ENCODE measurements at regions not wholly inside any gene's neighbourhood (a gene's known extent, or its start where the extent isn't known, plus 50 kb on each side); places are given as distances from the start of the nearest gene placed in this dataset.

- Histone ChIP-seq H3K79me1 (ENCODE audit: low read depth, low read length) (no peaks in the 10 kb centered on the region), H2BK15ac (ENCODE audit: low read length) (no peak overlapping the region), H2BK5ac (ENCODE audit: low read length) (no peak overlapping the region), H3K14ac (ENCODE audit: low read length) (no peak overlapping the region), H3K18ac (ENCODE audit: low read length) (no peak overlapping the region), H3K4me1 (ENCODE audit: control insufficient read depth in 2 of 2, insufficient read depth in 1 of 2, low read depth in 1 of 2, low read length in 2 of 2) (no peaks in the 10 kb centered on the region), H4K91ac (ENCODE audit: low read depth, low read length, poor library complexity) (no peak overlapping the region), H3K23ac (ENCODE audit: low read depth, low read length, poor library complexity) (no peak overlapping the region), H3K27me3 (ENCODE audit: control insufficient read depth in 3 of 3, insufficient read depth in 3 of 3, low read depth in 1 of 3, low read length in 3 of 3) (no peaks in the 10 kb centered on the region), H3K9me3 (replicated peaks in 1 of 2; ENCODE audit: control insufficient read depth in 2 of 2, insufficient read depth in 1 of 2, low read depth in 1 of 2, low read length in 2 of 2) (peaks cover 0 to 7% of the 10 kb centered on the region in 2 donors), H2BK120ac (ENCODE audit: low read depth, low read length) (no peak overlapping the region), H3K4me3 (ENCODE audit: low read length in 2 of 2) (no peak overlapping the region), H3K27ac (replicated peaks; ENCODE audit: low read length) (no peak overlapping the region), H2AFZ (ENCODE audit: low read length) (no peak overlapping the region), H3K4ac (ENCODE audit: low read length) (no peak overlapping the region), H4K8ac (ENCODE audit: low read depth, low read length) (no peak overlapping the region), H3K36me3 (replicated peaks in 1 of 2; ENCODE audit: control insufficient read depth in 2 of 2, insufficient read depth in 2 of 2, low read length in 2 of 2) (no peaks in the 10 kb centered on the region), H3K4me2 (ENCODE audit: insufficient read depth, low read length, poor library complexity, severe bottlenecking) (no peak overlapping the region), H2BK12ac (ENCODE audit: low read length) (no peak overlapping the region), H2AK5ac (ENCODE audit: low read depth, low read length) (no peak overlapping the region), H3K9ac (ENCODE audit: low read depth, low read length, poor library complexity) (no peak overlapping the region)
- DNase-seq (ENCODE audit: low spot score): no peak
Measured at GRCh38 chr12:126400831-126401230, 1335.6 kb downstream of the AACS start.

- no peak overlapping the region for H2BK5ac ChIP-seq (ENCODE audit: low read length)
- H3K4me2 ChIP-seq (ENCODE audit: insufficient read depth, low read length, poor library complexity, severe bottlenecking): no peak overlapping the region
- no peak overlapping the region for H3K4ac ChIP-seq (ENCODE audit: low read length)
- DNase-seq (ENCODE audit: low spot score): no peak
- no peak overlapping the region for H2AFZ ChIP-seq (ENCODE audit: low read length)
- H3K9ac ChIP-seq (ENCODE audit: low read depth, low read length, poor library complexity): no peak overlapping the region
- no peak overlapping the region for H2BK15ac ChIP-seq (ENCODE audit: low read length)
- H3K36me3 ChIP-seq (replicated peaks in 1 of 2; ENCODE audit: control insufficient read depth in 2 of 2, insufficient read depth in 2 of 2, low read length in 2 of 2): no peaks in the 10 kb centered on the region
- no CpG with 5 or more reads among the region's 5 CpGs for WGBS, 2 donors (ENCODE audit: extremely low coverage in 2 of 2, insufficient read length in 2 of 2, insufficient replicate concordance in 1 of 2)
- H4K8ac ChIP-seq (ENCODE audit: low read depth, low read length): no peak overlapping the region
- no peak overlapping the region for H3K14ac ChIP-seq (ENCODE audit: low read length)
- H2BK12ac ChIP-seq (ENCODE audit: low read length): no peak overlapping the region
- no peaks in the 10 kb centered on the region for H3K79me1 ChIP-seq (ENCODE audit: low read depth, low read length)
- H3K9me3 ChIP-seq (replicated peaks in 1 of 2; ENCODE audit: control insufficient read depth in 2 of 2, insufficient read depth in 1 of 2, low read depth in 1 of 2, low read length in 2 of 2): peaks cover 0 to under 1% of the 10 kb centered on the region in 2 donors
- H3K27ac ChIP-seq (replicated peaks; ENCODE audit: low read length): no peak overlapping the region
- no peaks in the 10 kb centered on the region for H3K4me1 ChIP-seq (ENCODE audit: control insufficient read depth in 2 of 2, insufficient read depth in 1 of 2, low read depth in 1 of 2, low read length in 2 of 2)
- no peak overlapping the region for H3K4me3 ChIP-seq (ENCODE audit: low read length in 2 of 2)
- no peaks in the 10 kb centered on the region for H3K27me3 ChIP-seq (ENCODE audit: control insufficient read depth in 3 of 3, insufficient read depth in 3 of 3, low read depth in 1 of 3, low read length in 3 of 3)
- no peak overlapping the region for H3K18ac ChIP-seq (ENCODE audit: low read length)
- no peak overlapping the region for H2AK5ac ChIP-seq (ENCODE audit: low read depth, low read length)
- H3K23ac ChIP-seq (ENCODE audit: low read depth, low read length, poor library complexity): no peak overlapping the region
- H4K91ac ChIP-seq (ENCODE audit: low read depth, low read length, poor library complexity): no peak overlapping the region
- H2BK120ac ChIP-seq (ENCODE audit: low read depth, low read length): no peak overlapping the region
Measured at GRCh38 chr12:126404293-126404881, 1339.2 kb downstream of the AACS start.

- no peak for DNase-seq (ENCODE audit: low spot score)
- Histone ChIP-seq H2AK5ac (ENCODE audit: low read depth, low read length) (no peak overlapping the region), H3K9me3 (replicated peaks in 1 of 2; ENCODE audit: control insufficient read depth in 2 of 2, insufficient read depth in 1 of 2, low read depth in 1 of 2, low read length in 2 of 2) (peaks cover 0 to 1% of the 10 kb centered on the region in 2 donors), H2AFZ (ENCODE audit: low read length) (no peak overlapping the region), H3K27me3 (ENCODE audit: control insufficient read depth in 3 of 3, insufficient read depth in 3 of 3, low read depth in 1 of 3, low read length in 3 of 3) (no peaks in the 10 kb centered on the region), H3K23ac (ENCODE audit: low read depth, low read length, poor library complexity) (no peak overlapping the region), H3K4me2 (ENCODE audit: insufficient read depth, low read length, poor library complexity, severe bottlenecking) (no peak overlapping the region), H2BK12ac (ENCODE audit: low read length) (no peak overlapping the region), H4K91ac (ENCODE audit: low read depth, low read length, poor library complexity) (no peak overlapping the region), H3K4me1 (ENCODE audit: control insufficient read depth in 2 of 2, insufficient read depth in 1 of 2, low read depth in 1 of 2, low read length in 2 of 2) (peaks cover 0 to 2% of the 10 kb centered on the region in 2 donors), H3K4ac (ENCODE audit: low read length) (no peak overlapping the region), H3K27ac (replicated peaks; ENCODE audit: low read length) (no peak overlapping the region), H2BK5ac (ENCODE audit: low read length) (no peak overlapping the region), H3K79me1 (ENCODE audit: low read depth, low read length) (no peaks in the 10 kb centered on the region), H2BK15ac (ENCODE audit: low read length) (no peak overlapping the region), H3K14ac (ENCODE audit: low read length) (no peak overlapping the region), H2BK120ac (ENCODE audit: low read depth, low read length) (no peak overlapping the region), H3K9ac (ENCODE audit: low read depth, low read length, poor library complexity) (no peak overlapping the region), H3K36me3 (replicated peaks in 1 of 2; ENCODE audit: control insufficient read depth in 2 of 2, insufficient read depth in 2 of 2, low read length in 2 of 2) (no peaks in the 10 kb centered on the region), H3K18ac (ENCODE audit: low read length) (no peak overlapping the region), H4K8ac (ENCODE audit: low read depth, low read length) (no peak overlapping the region), H3K4me3 (ENCODE audit: low read length in 2 of 2) (no peak overlapping the region)
- no CpG with 5 or more reads among the region's 5 CpGs for WGBS, 2 donors (ENCODE audit: extremely low coverage in 2 of 2, insufficient read length in 2 of 2, insufficient replicate concordance in 1 of 2)
Measured at GRCh38 chr12:126418400-126418799, 1353.2 kb downstream of the AACS start.

- H3K23ac ChIP-seq (ENCODE audit: low read depth, low read length, poor library complexity): no peak overlapping the region
- no peak overlapping the region for H3K18ac ChIP-seq (ENCODE audit: low read length)
- H3K79me1 ChIP-seq (ENCODE audit: low read depth, low read length): no peaks in the 10 kb centered on the region
- H3K9me3 ChIP-seq (replicated peaks in 1 of 2; ENCODE audit: control insufficient read depth in 2 of 2, insufficient read depth in 1 of 2, low read depth in 1 of 2, low read length in 2 of 2): peaks cover 0 to 1% of the 10 kb centered on the region in 2 donors
- H3K4me2 ChIP-seq (ENCODE audit: insufficient read depth, low read length, poor library complexity, severe bottlenecking): no peak overlapping the region
- H3K14ac ChIP-seq (ENCODE audit: low read length): no peak overlapping the region
- H2BK120ac ChIP-seq (ENCODE audit: low read depth, low read length): no peak overlapping the region
- H3K4me3 ChIP-seq (ENCODE audit: low read length in 2 of 2): no peak overlapping the region
- no peak overlapping the region for H2BK5ac ChIP-seq (ENCODE audit: low read length)
- no peak overlapping the region for H2AK5ac ChIP-seq (ENCODE audit: low read depth, low read length)
- no peak overlapping the region for H2BK15ac ChIP-seq (ENCODE audit: low read length)
- H3K36me3 ChIP-seq (replicated peaks in 1 of 2; ENCODE audit: control insufficient read depth in 2 of 2, insufficient read depth in 2 of 2, low read length in 2 of 2): no peaks in the 10 kb centered on the region
- no peak overlapping the region for H4K91ac ChIP-seq (ENCODE audit: low read depth, low read length, poor library complexity)
- peaks cover 0 to 2% of the 10 kb centered on the region in 2 donors for H3K4me1 ChIP-seq (ENCODE audit: control insufficient read depth in 2 of 2, insufficient read depth in 1 of 2, low read depth in 1 of 2, low read length in 2 of 2)
- no peak for DNase-seq (ENCODE audit: low spot score)
- H3K4ac ChIP-seq (ENCODE audit: low read length): no peak overlapping the region
- H3K27me3 ChIP-seq (ENCODE audit: control insufficient read depth in 3 of 3, insufficient read depth in 3 of 3, low read depth in 1 of 3, low read length in 3 of 3): no peaks in the 10 kb centered on the region
- no peak overlapping the region for H2AFZ ChIP-seq (ENCODE audit: low read length)
- no peak overlapping the region for H3K27ac ChIP-seq (replicated peaks; ENCODE audit: low read length)
- H2BK12ac ChIP-seq (ENCODE audit: low read length): no peak overlapping the region
- H3K9ac ChIP-seq (ENCODE audit: low read depth, low read length, poor library complexity): no peak overlapping the region
- H4K8ac ChIP-seq (ENCODE audit: low read depth, low read length): no peak overlapping the region
- no CpG with 5 or more reads among the region's 2 CpGs for WGBS, 2 donors (ENCODE audit: extremely low coverage in 2 of 2, insufficient read length in 2 of 2, insufficient replicate concordance in 1 of 2)
Measured at GRCh38 chr12:126419131-126419530, 1353.9 kb downstream of the AACS start.
